Fibroblast of lung (primary cell): ENCODE measurements at regions not wholly inside any gene's neighbourhood (a gene's known extent, or its start where the extent isn't known, plus 50 kb on each side); places are given as distances from the start of the nearest gene placed in this dataset.

Source experiments
- EZH2 ChIP-seq: IDR thresholded peaks from 2 replicates; pipeline ENCODE4 v1.5.1; 2012; ENCODE audit warnings: low read length, control low read depth, mild to moderate bottlenecking; ENCODE audit errors: missing control alignments
- TF ChIP-seq, protein P1 (sequence below), 2 donors: IDR thresholded peaks in 1 of 2; conservative IDR thresholded peaks in 1 of 2; 1 replicate in 1 of 2; 2 replicates in 1 of 2; pipeline ENCODE4 v1.5.1; 2011 to 2012; ENCODE audit warnings: low read length in 2 of 2, control low read depth in 1 of 2, inconsistent platforms in 1 of 2, low read depth in 1 of 2, mild to moderate bottlenecking in 1 of 2

DNA sequence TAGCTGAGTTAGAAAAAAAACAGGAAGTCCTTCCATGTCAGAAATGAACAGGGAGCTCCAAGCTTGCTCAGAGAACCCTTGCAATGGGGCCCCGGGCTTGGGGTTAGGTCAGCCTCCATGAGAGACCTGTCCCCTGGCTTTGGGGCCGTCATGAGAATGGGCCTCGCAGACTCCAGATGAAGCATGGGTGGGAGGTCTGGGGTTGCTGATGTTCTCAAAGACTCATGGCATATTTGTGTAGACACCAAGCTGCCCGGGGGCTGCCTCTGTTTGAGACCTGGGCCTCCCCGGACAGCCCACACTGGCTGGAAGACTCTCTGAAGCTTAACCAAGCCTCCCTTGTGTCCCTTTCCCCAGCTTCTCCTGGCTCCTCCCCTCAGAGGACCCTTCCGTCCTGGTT is 186.3 kb downstream of the IRX2 start:
- TF ChIP-seq, protein P1, sequence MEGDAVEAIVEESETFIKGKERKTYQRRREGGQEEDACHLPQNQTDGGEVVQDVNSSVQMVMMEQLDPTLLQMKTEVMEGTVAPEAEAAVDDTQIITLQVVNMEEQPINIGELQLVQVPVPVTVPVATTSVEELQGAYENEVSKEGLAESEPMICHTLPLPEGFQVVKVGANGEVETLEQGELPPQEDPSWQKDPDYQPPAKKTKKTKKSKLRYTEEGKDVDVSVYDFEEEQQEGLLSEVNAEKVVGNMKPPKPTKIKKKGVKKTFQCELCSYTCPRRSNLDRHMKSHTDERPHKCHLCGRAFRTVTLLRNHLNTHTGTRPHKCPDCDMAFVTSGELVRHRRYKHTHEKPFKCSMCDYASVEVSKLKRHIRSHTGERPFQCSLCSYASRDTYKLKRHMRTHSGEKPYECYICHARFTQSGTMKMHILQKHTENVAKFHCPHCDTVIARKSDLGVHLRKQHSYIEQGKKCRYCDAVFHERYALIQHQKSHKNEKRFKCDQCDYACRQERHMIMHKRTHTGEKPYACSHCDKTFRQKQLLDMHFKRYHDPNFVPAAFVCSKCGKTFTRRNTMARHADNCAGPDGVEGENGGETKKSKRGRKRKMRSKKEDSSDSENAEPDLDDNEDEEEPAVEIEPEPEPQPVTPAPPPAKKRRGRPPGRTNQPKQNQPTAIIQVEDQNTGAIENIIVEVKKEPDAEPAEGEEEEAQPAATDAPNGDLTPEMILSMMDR (conservative IDR thresholded peaks at IDR 0.05 in 1 of 2, IDR thresholded peaks at IDR 0.05 in 1 of 2; ENCODE audit: low read depth in 1 of 2, low read length in 2 of 2) = no peak
- no peak for TF ChIP-seq EZH2
